Mesenchymal stem cell (in vitro differentiated cells and primary cell): ENCODE measurements at regions not wholly inside any gene's neighbourhood (a gene's known extent, or its start where the extent isn't known, plus 50 kb on each side); places are given as distances from the start of the nearest gene placed in this dataset.
"Not testable (repeated sequence)": the region's sequence is repeated elsewhere in the genome, so short reads cannot be mapped to it uniquely, and the experiment has no call there.

Experiments
- DNase-seq: peaks from one replicate; pipeline ENCODE4 v3.0.0-alpha.2; 2013
- H2AFZ ChIP-seq: one replicate; pipeline ENCODE4 v1.6.1; 2013; ENCODE audit warnings: low read depth, mild to moderate bottlenecking, control low read depth, inconsistent platforms, low read length, moderate library complexity
- H2AK5ac ChIP-seq: 2 replicates; pipeline ENCODE4 v1.6.1; 2013; ENCODE audit warnings: low read length, moderate library complexity, mild to moderate bottlenecking, inconsistent platforms; ENCODE audit not compliant: severe bottlenecking
- H2BK120ac ChIP-seq: one replicate; pipeline ENCODE4 v1.6.1; 2013; ENCODE audit warnings: low read depth, mild to moderate bottlenecking, inconsistent platforms, low read length, moderate library complexity
- H2BK12ac ChIP-seq, 2 experiments: one replicate each; pipeline ENCODE4 v1.6.1; 2013; ENCODE audit warnings: inconsistent platforms in 2 of 2, low read length in 2 of 2, mild to moderate bottlenecking in 2 of 2, moderate library complexity in 2 of 2, control low read depth in 1 of 2
- H2BK15ac ChIP-seq: one replicate; pipeline ENCODE4 v1.6.1; 2013; ENCODE audit warnings: mild to moderate bottlenecking, low read depth, inconsistent platforms; ENCODE audit not compliant: poor library complexity, severe bottlenecking
- H2BK5ac ChIP-seq: 2 replicates; pipeline ENCODE4 v1.6.1; 2013; ENCODE audit warnings: low read depth, mild to moderate bottlenecking, low read length, control low read depth, inconsistent platforms; ENCODE audit not compliant: poor library complexity, severe bottlenecking
- H3K14ac ChIP-seq, 2 experiments: one replicate each; pipeline ENCODE4 v1.6.1; 2013; ENCODE audit warnings: inconsistent platforms in 2 of 2, low read length in 2 of 2, control low read depth in 1 of 2, mild to moderate bottlenecking in 1 of 2, moderate library complexity in 1 of 2
- H3K18ac ChIP-seq, 2 experiments: one replicate each; pipeline ENCODE4 v1.6.1; 2013; ENCODE audit warnings: inconsistent platforms in 2 of 2, low read length in 2 of 2, control low read depth in 1 of 2, low read depth in 1 of 2, mild to moderate bottlenecking in 1 of 2
- H3K23ac ChIP-seq, 2 experiments: one replicate each; pipeline ENCODE4 v1.6.1; 2013; ENCODE audit warnings: inconsistent platforms in 2 of 2, low read length in 2 of 2, mild to moderate bottlenecking in 2 of 2, moderate library complexity in 2 of 2, control low read depth in 1 of 2
- H3K27ac ChIP-seq: 2 replicates; pipeline ENCODE4 v1.5.1; 2013; ENCODE audit warnings: mild to moderate bottlenecking, moderate library complexity, low read length, control low read depth, inconsistent platforms; ENCODE audit not compliant: poor library complexity, severe bottlenecking
- H3K27me3 ChIP-seq, 2 experiments: 2 replicates each; pipeline versions ENCODE4 v1.6.1 to v1.7.0; 2013; ENCODE audit warnings: low read length in 2 of 2, mild to moderate bottlenecking in 2 of 2, moderate library complexity in 2 of 2, control low read depth in 1 of 2, inconsistent platforms in 1 of 2; ENCODE audit not compliant: control insufficient read depth in 1 of 2, insufficient read depth in 1 of 2
- H3K36me3 ChIP-seq, 2 experiments: 2 replicates each; pipeline versions ENCODE4 v1.6.1 to v1.7.0; 2013; ENCODE audit warnings: low read length in 2 of 2, control low read depth in 1 of 2, inconsistent platforms in 1 of 2, low read depth in 1 of 2, mild to moderate bottlenecking in 1 of 2; ENCODE audit not compliant: insufficient read depth in 2 of 2, control insufficient read depth in 1 of 2
- H3K4ac ChIP-seq, 2 experiments: one replicate each; pipeline ENCODE4 v1.6.1; 2013; ENCODE audit warnings: inconsistent platforms in 2 of 2, low read length in 2 of 2, mild to moderate bottlenecking in 2 of 2, moderate library complexity in 2 of 2, control low read depth in 1 of 2, low read depth in 1 of 2
- H3K4me1 ChIP-seq: 2 replicates; pipeline ENCODE4 v1.6.1; 2013; ENCODE audit warnings: low read depth, low read length, control low read depth; ENCODE audit not compliant: control insufficient read depth, insufficient read depth
- H3K4me2 ChIP-seq: 2 replicates; pipeline ENCODE4 v1.6.1; 2013; ENCODE audit warnings: low read length, mild to moderate bottlenecking, inconsistent platforms; ENCODE audit not compliant: poor library complexity, severe bottlenecking
- H3K4me3 ChIP-seq, 2 experiments: 2 replicates each; pipeline versions ENCODE4 v1.5.1 to v1.7.0; 2013; ENCODE audit warnings: low read length in 2 of 2, mild to moderate bottlenecking in 2 of 2, control low read depth in 1 of 2, low read depth in 1 of 2; ENCODE audit not compliant: insufficient read depth in 1 of 2
- H3K79me1 ChIP-seq: replicated peaks from 2 replicates; pipeline ENCODE4 v1.6.1; 2013; ENCODE audit warnings: mild to moderate bottlenecking, control low read depth, low read length, inconsistent platforms; ENCODE audit not compliant: poor library complexity, severe bottlenecking
- H3K9ac ChIP-seq: 2 replicates; pipeline ENCODE4 v1.7.0; 2013; ENCODE audit warnings: mild to moderate bottlenecking, low read length, moderate library complexity
- H3K9me3 ChIP-seq: 2 replicates; pipeline ENCODE4 v1.7.0; 2013; ENCODE audit warnings: mild to moderate bottlenecking, low read length; ENCODE audit not compliant: control insufficient read depth
- H4K8ac ChIP-seq: one replicate; pipeline ENCODE4 v1.6.1; 2013; ENCODE audit warnings: inconsistent platforms, mild to moderate bottlenecking, low read length, moderate library complexity
- H4K91ac ChIP-seq: one replicate; pipeline ENCODE4 v1.6.1; 2013; ENCODE audit warnings: mild to moderate bottlenecking, low read length, inconsistent platforms
- WGBS: methylation state at CpG from one replicate; pipeline ENCODE4 v1.1.7; 2013; ENCODE audit warnings: mixed read lengths; 5-methylcytosine and 5-hydroxymethylcytosine counted together

DNA sequence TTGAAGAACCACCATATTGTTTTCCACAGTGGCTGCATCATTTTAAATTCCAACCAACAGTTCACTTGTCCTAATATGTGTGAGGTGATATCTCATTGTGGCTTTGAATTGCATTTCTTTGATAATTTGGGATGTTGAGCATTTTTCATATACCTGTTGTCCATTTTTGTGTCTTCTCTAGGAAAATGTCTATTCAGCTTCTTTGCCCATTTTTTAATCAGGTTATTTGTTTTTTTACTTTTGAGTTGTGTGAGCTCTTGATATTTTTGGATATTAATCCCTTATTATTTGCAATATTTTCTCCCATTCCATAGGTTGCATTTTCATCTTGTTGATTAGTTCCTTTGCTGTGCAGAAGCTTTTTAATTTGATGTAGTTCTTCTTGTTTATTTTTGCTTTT is 95.1 kb upstream of the CCDC71L start:
- Histone ChIP-seq H3K18ac (no peak overlapping the region), H3K36me3 (no peaks in the 10 kb centered on the region), H3K4ac (no peak overlapping the region), H2BK5ac (no peak overlapping the region), H3K9me3 (no peaks in the 10 kb centered on the region), H3K9ac (no peak overlapping the region), H3K4me2 (no peak overlapping the region), H2AK5ac (no peak overlapping the region), H3K27me3 (no peaks in the 10 kb centered on the region), H4K91ac (no peak overlapping the region), H3K27ac (no peak overlapping the region), H3K14ac (no peak overlapping the region), H3K23ac (no peak overlapping the region), H3K4me1 (no peaks in the 10 kb centered on the region), H2BK120ac (no peak overlapping the region), H3K79me1 (no peaks in the 10 kb centered on the region), H2BK12ac (no peak overlapping the region), H2AFZ (no peak overlapping the region), H3K4me3 (no peak overlapping the region), H2BK15ac (no peak overlapping the region), H4K8ac (no peak overlapping the region)
- no peak for DNase-seq

DNA sequence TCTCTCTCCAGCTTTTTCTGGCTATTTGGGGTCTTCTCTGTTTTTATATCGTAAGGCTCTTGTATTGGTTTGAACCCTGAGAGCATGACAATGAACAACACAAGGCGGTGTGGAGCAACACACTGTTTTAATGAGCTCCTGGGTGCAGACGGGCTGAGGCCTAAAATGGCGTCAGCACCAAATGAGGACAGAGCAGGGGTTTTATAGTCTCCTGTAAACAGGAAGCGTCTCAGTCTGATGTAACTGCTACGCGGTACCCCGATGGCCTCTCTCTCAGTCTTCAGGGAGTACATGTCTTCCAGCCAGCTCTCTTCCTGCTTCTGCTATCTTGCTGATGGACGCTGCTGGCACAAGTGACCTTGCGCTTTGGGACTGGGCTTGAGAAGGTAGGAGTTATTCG is 95.9 kb upstream of the CCDC71L start:
- H2AFZ ChIP-seq, result no peak overlapping the region
- 90% methylated on average over 11 of the region's 11 CpGs for WGBS
- H3K18ac ChIP-seq, result peak overlapping the region in 1 of 2 experiments; percentile 18
- no peaks in the 10 kb centered on the region for H3K9me3 ChIP-seq
- DNase-seq, result no peak
- no peak overlapping the region for H3K4me2 ChIP-seq
- H2BK12ac ChIP-seq, result peak overlapping the region in 1 of 2 experiments; percentile 10
- no peak overlapping the region for H2BK120ac ChIP-seq
- H2BK15ac ChIP-seq, result peak overlapping the region; percentile 44
- no peak overlapping the region for H4K91ac ChIP-seq
- H3K14ac ChIP-seq, result no peak overlapping the region
- H3K23ac ChIP-seq, result no peak overlapping the region
- H3K4me3 ChIP-seq, result no peak overlapping the region
- H3K27me3 ChIP-seq, result no peaks in the 10 kb centered on the region
- peak overlapping the region; percentile 23 for H4K8ac ChIP-seq
- no peak overlapping the region for H3K9ac ChIP-seq
- H3K27ac ChIP-seq, result no peak overlapping the region
- no peaks in the 10 kb centered on the region for H3K4me1 ChIP-seq
- no peak overlapping the region for H2BK5ac ChIP-seq
- no peaks in the 10 kb centered on the region for H3K36me3 ChIP-seq
- H2AK5ac ChIP-seq, result no peak overlapping the region
- no peak overlapping the region for H3K4ac ChIP-seq
- H3K79me1 ChIP-seq, result no peaks in the 10 kb centered on the region

DNA sequence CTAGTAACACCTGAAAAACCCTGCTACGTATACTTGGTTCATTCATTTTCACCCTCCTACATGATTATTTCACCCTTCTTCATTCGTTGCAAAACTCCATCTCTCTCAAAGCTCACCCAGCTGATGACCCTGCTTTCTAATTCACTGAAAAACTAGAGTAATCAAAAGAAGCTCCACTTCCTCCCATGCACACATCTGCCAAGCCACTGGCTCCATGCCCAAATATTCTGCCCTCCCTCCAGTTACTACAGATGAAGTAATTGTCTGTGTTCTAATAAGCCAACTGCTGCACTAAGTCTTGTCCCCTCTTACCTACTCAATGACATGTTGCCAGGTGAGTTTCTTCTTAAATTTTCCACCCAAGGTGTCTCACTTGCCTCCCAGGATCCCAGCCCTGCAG is 96.9 kb upstream of the CCDC71L start:
- H3K4me2 ChIP-seq, result no peak overlapping the region
- H3K4me1 ChIP-seq, result no peaks in the 10 kb centered on the region
- no peak overlapping the region for H2AFZ ChIP-seq
- peak overlapping the region; percentile 19 for H2BK120ac ChIP-seq
- no peak overlapping the region for H3K14ac ChIP-seq
- no peak overlapping the region for H2AK5ac ChIP-seq
- no peak overlapping the region for H3K27ac ChIP-seq
- no peak overlapping the region for H4K91ac ChIP-seq
- H3K27me3 ChIP-seq, result no peaks in the 10 kb centered on the region
- 91% methylated on average over 2 of the region's 2 CpGs for whole genome bisulfite sequencing
- no peak overlapping the region for H4K8ac ChIP-seq
- no peaks in the 10 kb centered on the region for H3K36me3 ChIP-seq
- DNase-seq, result no peak
- H3K4ac ChIP-seq, result no peak overlapping the region
- H2BK15ac ChIP-seq, result no peak overlapping the region
- H3K9me3 ChIP-seq, result no peaks in the 10 kb centered on the region
- H3K4me3 ChIP-seq, result no peak overlapping the region
- H3K79me1 ChIP-seq, result no peaks in the 10 kb centered on the region
- H2BK12ac ChIP-seq, result peak overlapping the region in 1 of 2 experiments; percentile 59
- H3K23ac ChIP-seq, result no peak overlapping the region
- no peak overlapping the region for H3K9ac ChIP-seq
- no peak overlapping the region for H2BK5ac ChIP-seq
- H3K18ac ChIP-seq, result peak overlapping the region; percentile 21 to 54

DNA sequence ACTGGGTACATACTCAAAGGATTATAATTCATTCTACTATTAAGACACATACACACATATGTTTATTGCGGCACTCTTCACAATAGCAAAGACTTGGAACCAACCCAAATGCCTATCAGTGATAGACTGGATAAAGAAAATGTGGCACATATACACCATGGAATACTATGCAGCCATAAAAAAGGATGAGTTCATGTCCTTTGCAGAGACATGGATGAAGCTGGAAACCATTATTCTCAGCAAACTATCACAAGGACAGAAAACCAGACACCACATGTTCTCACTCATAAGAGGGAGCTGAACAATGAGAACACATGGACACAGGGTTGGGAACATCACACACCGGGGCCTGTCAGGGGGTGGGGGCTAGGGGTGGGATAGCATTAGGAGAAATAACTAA is 101.9 kb upstream of the CCDC71L start:
- H2BK12ac ChIP-seq, DNase-seq, H3K79me1 ChIP-seq, H3K9ac ChIP-seq, H3K9me3 ChIP-seq, H3K14ac ChIP-seq, H4K8ac ChIP-seq, H3K27me3 ChIP-seq, H2AK5ac ChIP-seq, H3K4me2 ChIP-seq, H3K4me3 ChIP-seq, H3K36me3 ChIP-seq, H3K27ac ChIP-seq, H3K4ac ChIP-seq, H3K4me1 ChIP-seq, H2AFZ ChIP-seq, H2BK15ac ChIP-seq, H2BK5ac ChIP-seq, H4K91ac ChIP-seq, H3K18ac ChIP-seq, H3K23ac ChIP-seq, H2BK120ac ChIP-seq: not testable (repeated sequence)
- WGBS, result 100% methylated on average over 1 of the region's 2 CpGs
